ENCODE measurements at regions not wholly inside any gene's neighbourhood (a gene's known extent, or its start where the extent isn't known, plus 50 kb on each side); places are given as distances from the start of the nearest gene placed in this dataset.

DNA sequence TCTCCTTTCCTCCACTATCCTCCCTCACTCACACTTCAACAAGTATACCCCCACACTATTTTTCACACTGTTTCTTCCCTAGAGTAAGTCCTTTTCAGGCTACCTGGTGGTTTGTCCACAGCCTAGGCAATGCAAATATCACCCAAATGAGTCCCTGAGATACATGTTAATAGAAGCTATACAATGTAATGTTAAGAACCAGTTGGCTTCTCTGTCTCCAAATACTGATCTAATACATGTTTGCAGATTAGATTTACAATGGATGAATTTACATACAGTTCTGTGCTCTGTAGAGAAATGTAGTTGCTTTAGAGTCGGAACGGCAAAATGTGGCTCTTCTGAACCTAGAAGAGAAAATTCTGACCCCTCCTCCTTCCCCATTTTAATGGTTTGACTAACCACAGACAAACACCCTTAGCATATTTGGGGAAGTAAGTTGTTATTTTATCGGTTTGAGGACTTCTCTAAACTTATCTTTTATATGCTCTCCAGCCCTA, 63.6 kb upstream of the MBNL1 start:
- TF ChIP-seq, protein P1, sequence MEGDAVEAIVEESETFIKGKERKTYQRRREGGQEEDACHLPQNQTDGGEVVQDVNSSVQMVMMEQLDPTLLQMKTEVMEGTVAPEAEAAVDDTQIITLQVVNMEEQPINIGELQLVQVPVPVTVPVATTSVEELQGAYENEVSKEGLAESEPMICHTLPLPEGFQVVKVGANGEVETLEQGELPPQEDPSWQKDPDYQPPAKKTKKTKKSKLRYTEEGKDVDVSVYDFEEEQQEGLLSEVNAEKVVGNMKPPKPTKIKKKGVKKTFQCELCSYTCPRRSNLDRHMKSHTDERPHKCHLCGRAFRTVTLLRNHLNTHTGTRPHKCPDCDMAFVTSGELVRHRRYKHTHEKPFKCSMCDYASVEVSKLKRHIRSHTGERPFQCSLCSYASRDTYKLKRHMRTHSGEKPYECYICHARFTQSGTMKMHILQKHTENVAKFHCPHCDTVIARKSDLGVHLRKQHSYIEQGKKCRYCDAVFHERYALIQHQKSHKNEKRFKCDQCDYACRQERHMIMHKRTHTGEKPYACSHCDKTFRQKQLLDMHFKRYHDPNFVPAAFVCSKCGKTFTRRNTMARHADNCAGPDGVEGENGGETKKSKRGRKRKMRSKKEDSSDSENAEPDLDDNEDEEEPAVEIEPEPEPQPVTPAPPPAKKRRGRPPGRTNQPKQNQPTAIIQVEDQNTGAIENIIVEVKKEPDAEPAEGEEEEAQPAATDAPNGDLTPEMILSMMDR (IDR thresholded peaks at IDR 0.05; ENCODE audit: insufficient read depth, low read depth, low read length, missing control alignments): no peak

DNA sequence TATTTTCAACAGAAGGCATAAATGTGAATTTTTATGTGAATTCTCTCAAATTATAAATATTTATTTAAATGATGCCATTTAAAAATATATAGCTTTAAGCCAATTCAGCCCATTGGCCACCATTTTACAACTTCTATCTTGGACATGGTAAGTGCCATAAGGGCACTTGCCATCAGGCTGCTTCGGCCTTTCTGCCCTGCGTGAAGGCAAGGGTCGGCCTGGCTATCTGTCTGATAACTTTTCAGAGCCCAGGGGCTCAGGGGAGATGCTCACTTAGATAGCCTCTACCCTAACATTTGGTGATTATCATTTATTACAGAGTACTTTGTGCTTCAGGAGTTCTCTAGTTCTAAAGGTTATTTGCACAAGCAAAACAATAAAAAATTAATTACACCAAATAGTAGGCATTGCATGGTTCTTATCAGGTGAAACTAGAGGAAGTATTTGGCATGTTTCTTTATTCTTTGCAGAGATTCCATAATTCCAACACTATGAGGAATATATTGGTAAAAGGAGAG, 62.4 kb upstream of the MBNL1 start:
- TF ChIP-seq, protein P1 (IDR thresholded peaks at IDR 0.05; ENCODE audit: insufficient read depth, low read depth, low read length, missing control alignments): no peak
- DNase-seq (ENCODE audit: low read depth): no peak
- H3K4me3 ChIP-seq (ENCODE audit: low read length): no peak overlapping the region

More for the DNA sequence above, 63.6 kb upstream of the MBNL1 start:
- DNase-seq (ENCODE audit: low read depth): no peak
- H3K4me3 ChIP-seq (ENCODE audit: low read length): no peak overlapping the region

DNA sequence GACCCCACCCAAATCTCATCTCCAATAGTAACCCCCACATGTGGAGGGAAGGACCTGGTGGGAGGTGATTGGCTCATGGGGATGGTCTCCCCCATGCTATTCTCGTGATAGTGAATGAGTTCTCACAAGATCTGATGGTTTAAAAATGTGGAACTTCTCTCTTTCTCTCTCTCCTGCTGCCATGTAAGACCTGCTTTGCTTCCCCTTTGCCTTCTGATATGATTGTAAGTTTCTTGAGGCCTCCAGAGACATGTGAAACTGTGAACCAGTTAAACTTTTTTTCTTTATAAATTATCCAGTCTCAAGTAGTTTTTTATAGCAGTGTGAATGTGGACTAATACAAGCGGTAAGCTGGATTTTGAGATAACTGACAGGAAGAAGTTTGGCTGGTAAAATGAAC, 60.3 kb upstream of the MBNL1 start:
- TF ChIP-seq, protein P1 (IDR thresholded peaks at IDR 0.05; ENCODE audit: insufficient read depth, low read depth, low read length, missing control alignments): no peak
- no peak overlapping the region for H3K4me3 ChIP-seq (ENCODE audit: low read length)
- DNase-seq (ENCODE audit: low read depth): no peak

DNA sequence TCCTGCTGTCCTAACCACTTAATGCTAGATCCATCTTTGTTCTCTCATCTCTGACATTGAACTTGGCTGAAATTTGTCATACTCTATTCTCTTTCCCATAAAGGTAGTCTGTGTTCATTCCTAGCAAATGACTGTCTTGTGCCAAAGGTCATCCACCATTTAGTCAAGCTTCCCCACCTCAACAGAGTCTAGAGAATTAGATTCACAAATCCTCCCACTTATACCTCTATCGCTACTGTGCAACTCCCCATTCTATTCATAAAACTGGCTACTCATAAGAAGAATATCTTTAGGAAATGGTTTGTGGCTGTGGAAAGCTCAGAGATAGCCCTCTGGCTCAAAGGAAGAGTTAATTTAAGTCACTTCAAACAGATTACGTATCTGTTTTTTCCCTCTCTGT, 59.7 kb upstream of the MBNL1 start:
- no peak overlapping the region for H3K4me3 ChIP-seq (ENCODE audit: low read length)
- TF ChIP-seq, protein P1 (IDR thresholded peaks at IDR 0.05; ENCODE audit: insufficient read depth, low read depth, low read length, missing control alignments): no peak
- no peak for DNase-seq (ENCODE audit: low read depth)

DNA sequence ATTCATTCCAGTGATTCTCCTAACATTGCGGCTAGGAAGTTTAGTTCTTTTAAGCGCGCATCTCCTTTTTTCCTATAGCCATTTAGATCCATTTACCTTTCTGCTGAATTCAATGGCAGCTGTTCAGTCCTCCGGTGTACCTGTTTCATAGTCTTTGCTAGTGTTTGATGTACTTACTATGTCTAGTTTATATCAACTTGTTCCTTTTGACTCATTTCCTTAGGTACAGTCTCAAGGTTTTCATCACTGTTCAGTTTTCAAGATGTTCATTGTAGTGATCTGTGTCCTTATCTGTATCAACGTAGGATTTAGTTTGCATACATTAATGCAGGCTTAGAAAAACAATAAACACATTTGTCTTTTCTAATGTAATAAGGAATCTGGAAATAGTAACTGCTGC, 59.0 kb upstream of the MBNL1 start:
- TF ChIP-seq, protein P1 (IDR thresholded peaks at IDR 0.05; ENCODE audit: insufficient read depth, low read depth, low read length, missing control alignments): no peak
- H3K4me3 ChIP-seq (ENCODE audit: low read length): no peak overlapping the region
- no peak for DNase-seq (ENCODE audit: low read depth)

DNA sequence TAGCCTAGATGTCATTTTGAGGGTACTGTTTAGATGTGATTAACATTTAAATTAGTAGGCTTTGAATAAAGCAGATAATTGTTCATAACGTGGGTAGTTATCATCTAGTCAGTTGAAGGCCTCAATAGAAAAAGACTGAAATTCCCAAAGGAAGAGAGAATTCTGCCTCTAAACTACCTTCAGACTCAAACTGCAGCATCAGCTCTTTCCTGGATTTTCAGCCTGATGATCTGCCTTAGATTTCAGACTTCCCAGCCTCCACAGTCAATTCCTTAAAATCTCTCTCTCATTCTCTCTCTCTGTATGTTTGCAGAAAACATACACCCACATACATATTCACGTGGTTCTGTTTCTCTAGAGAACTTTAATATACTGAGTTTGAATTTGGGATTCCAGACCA, 58.0 kb upstream of the MBNL1 start:
- no peak for DNase-seq (ENCODE audit: low read depth)
- TF ChIP-seq, protein P1 (IDR thresholded peaks at IDR 0.05; ENCODE audit: insufficient read depth, low read depth, low read length, missing control alignments): no peak
- no peak overlapping the region for H3K4me3 ChIP-seq (ENCODE audit: low read length)

DNA sequence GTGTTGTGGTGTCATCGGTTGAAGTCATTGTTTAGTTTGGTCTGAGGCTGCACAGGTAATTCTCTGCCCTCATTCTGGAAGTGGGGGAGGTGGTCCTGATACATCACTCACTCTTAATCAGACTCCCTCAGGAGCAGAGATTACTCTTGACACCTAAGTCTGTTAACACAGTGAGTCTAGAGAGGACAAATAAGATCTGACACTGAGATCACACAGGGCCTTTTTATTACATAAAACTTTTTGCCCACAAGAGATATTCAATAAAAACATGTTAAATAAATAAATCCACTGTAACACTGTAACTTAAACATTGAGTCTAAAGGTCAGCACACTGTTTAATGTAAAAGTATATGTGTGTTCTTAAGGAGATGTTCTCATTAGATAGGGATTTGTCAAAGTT, 57.1 kb upstream of the MBNL1 start:
- no peak for DNase-seq (ENCODE audit: low read depth)
- TF ChIP-seq, protein P1 (IDR thresholded peaks at IDR 0.05; ENCODE audit: insufficient read depth, low read depth, low read length, missing control alignments): no peak
- no peak overlapping the region for H3K4me3 ChIP-seq (ENCODE audit: low read length)

All from epithelial cell of esophagus (primary cell).